ENCODE measurements at regions not wholly inside any gene's neighbourhood (a gene's known extent, or its start where the extent isn't known, plus 50 kb on each side); places are given as distances from the start of the nearest gene placed in this dataset.

DNA sequence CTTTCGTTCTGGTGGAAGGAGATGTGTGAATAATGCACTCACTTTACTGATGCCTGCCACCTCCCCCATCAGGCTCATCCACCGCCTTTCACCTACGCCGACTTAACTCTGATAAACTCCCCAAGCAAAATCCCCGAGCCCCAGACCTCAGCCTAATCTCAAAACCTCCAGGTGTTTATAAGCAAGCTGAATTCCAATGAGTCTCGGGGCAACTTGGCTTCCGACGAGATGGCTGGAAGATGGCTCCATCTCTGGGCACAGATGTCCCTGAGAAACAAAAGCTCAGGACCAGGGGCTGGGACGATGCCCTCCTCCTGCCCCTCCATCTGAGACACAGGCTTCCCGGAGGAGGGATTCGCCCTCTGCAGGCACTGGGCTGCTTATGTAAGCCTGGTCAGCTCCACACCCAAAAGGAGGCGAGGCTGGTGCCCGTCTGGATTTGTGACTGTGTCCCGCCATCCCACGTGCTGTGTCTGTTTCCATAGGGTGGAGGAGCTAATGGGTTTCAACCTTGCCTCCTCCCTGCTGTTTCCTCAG lies 386.4 kb upstream of the TNRC6C start:
- no peak overlapping the region for H3K4me3 ChIP-seq
- H3K79me2 ChIP-seq (ENCODE audit: low read depth) = no peaks in the 10 kb centered on the region
- H3K4me2 ChIP-seq = no peak overlapping the region
- H3K27me3 ChIP-seq (ENCODE audit: insufficient read depth, low read depth) = peaks cover 98% of the 10 kb centered on the region
- H3F3A ChIP-seq (ENCODE audit: insufficient read depth, low read depth) = no peaks in the 10 kb centered on the region
- H3K4me1 ChIP-seq (replicated peaks; ENCODE audit: insufficient read depth) = no peaks in the 10 kb centered on the region
- CTCF ChIA-PET = no interaction called here
- no peak overlapping the region for H2AFZ ChIP-seq
- no peaks in the 10 kb centered on the region for H3K9me2 ChIP-seq (ENCODE audit: insufficient read depth)
- TF ChIP-seq EZH2 (IDR thresholded peaks at IDR 0.05; ENCODE audit: low read depth) = no peak
- TF ChIP-seq, protein P1, sequence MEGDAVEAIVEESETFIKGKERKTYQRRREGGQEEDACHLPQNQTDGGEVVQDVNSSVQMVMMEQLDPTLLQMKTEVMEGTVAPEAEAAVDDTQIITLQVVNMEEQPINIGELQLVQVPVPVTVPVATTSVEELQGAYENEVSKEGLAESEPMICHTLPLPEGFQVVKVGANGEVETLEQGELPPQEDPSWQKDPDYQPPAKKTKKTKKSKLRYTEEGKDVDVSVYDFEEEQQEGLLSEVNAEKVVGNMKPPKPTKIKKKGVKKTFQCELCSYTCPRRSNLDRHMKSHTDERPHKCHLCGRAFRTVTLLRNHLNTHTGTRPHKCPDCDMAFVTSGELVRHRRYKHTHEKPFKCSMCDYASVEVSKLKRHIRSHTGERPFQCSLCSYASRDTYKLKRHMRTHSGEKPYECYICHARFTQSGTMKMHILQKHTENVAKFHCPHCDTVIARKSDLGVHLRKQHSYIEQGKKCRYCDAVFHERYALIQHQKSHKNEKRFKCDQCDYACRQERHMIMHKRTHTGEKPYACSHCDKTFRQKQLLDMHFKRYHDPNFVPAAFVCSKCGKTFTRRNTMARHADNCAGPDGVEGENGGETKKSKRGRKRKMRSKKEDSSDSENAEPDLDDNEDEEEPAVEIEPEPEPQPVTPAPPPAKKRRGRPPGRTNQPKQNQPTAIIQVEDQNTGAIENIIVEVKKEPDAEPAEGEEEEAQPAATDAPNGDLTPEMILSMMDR (conservative IDR thresholded peaks at IDR 0.05) = no peak
- intact Hi-C loops (cut with micrococcal nuclease; ENCODE audit: unreplicated experiment) = no loop called here
- DNase-seq = no peak
- POLR2A ChIA-PET (ENCODE audit: unreplicated experiment) = no interaction called here
- no peaks in the 10 kb centered on the region for H3K36me3 ChIP-seq (ENCODE audit: low read depth)
- no peak overlapping the region for H3K27ac ChIP-seq
- H4K20me1 ChIP-seq (ENCODE audit: insufficient read depth) = no peaks in the 10 kb centered on the region
- no TSS peak for BruUV-seq (replicated peaks)
- H3K9me3 ChIP-seq (ENCODE audit: insufficient read depth, low read depth) = no peaks in the 10 kb centered on the region

- DNase-seq = no peak
- POLR2A ChIA-PET (ENCODE audit: unreplicated experiment) = no interaction called here
- H2AFZ ChIP-seq = no peak overlapping the region
- intact Hi-C loops (cut with micrococcal nuclease; ENCODE audit: unreplicated experiment) = no loop called here
- TF ChIP-seq, protein P1 (conservative IDR thresholded peaks at IDR 0.05) = no peak
- TF ChIP-seq EZH2 (IDR thresholded peaks at IDR 0.05; ENCODE audit: low read depth) = no peak
- peaks cover 98% of the 10 kb centered on the region for H3K27me3 ChIP-seq (ENCODE audit: insufficient read depth, low read depth)
- H3K4me3 ChIP-seq = no peak overlapping the region
- no peak overlapping the region for H3K27ac ChIP-seq
- H3K79me2 ChIP-seq (ENCODE audit: low read depth) = no peaks in the 10 kb centered on the region
- no peaks in the 10 kb centered on the region for H3F3A ChIP-seq (ENCODE audit: insufficient read depth, low read depth)
- CTCF ChIA-PET = no interaction called here
- no peak overlapping the region for H3K4me2 ChIP-seq
- no peaks in the 10 kb centered on the region for H3K4me1 ChIP-seq (replicated peaks; ENCODE audit: insufficient read depth)
- H3K36me3 ChIP-seq (ENCODE audit: low read depth) = no peaks in the 10 kb centered on the region
- BruUV-seq (replicated peaks) = no TSS peak
- H3K9me3 ChIP-seq (ENCODE audit: insufficient read depth, low read depth) = no peaks in the 10 kb centered on the region
- no peaks in the 10 kb centered on the region for H3K9me2 ChIP-seq (ENCODE audit: insufficient read depth)
- no peaks in the 10 kb centered on the region for H4K20me1 ChIP-seq (ENCODE audit: insufficient read depth)
These were observed 385.7 kb upstream of the TNRC6C start for GRCh38 chr17:77572851-77573250.

DNA sequence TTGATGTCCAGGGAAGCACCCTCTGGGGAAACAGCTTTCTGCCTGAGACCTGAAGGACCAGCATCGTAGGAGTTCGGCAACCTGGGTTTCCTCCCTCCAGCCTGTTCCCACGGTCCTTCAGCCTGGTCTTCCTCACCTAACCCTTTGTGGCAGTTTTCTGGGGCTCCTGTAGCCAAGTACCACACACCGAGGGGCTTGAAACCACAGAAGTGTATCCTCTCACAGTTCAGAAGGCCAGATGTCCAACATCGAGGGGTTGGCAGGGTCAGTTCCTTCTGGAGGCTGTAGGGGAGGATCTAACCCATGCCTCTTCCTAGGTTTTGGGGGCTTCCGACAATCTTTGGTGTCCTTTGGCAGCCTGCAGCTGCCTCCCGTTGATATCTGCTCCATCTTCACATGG lies 381.0 kb upstream of the TNRC6C start:
- POLR2A ChIA-PET (ENCODE audit: unreplicated experiment) = no interaction called here

More for the DNA sequence above, 381.0 kb upstream of the TNRC6C start:
- H3K36me3 ChIP-seq (ENCODE audit: low read depth) = no peaks in the 10 kb centered on the region
- H3K27ac ChIP-seq = no peak overlapping the region
- intact Hi-C loops (cut with micrococcal nuclease; ENCODE audit: unreplicated experiment) = no loop called here
- no peaks in the 10 kb centered on the region for H4K20me1 ChIP-seq (ENCODE audit: insufficient read depth)
- DNase-seq = no peak
- H3K4me3 ChIP-seq = no peak overlapping the region
- H3K4me2 ChIP-seq = no peak overlapping the region
- peaks cover 66% of the 10 kb centered on the region for H3K27me3 ChIP-seq (ENCODE audit: insufficient read depth, low read depth)
- no peaks in the 10 kb centered on the region for H3F3A ChIP-seq (ENCODE audit: insufficient read depth, low read depth)
- H2AFZ ChIP-seq = no peak overlapping the region
- no peaks in the 10 kb centered on the region for H3K79me2 ChIP-seq (ENCODE audit: low read depth)
- no peaks in the 10 kb centered on the region for H3K4me1 ChIP-seq (replicated peaks; ENCODE audit: insufficient read depth)
- no peaks in the 10 kb centered on the region for H3K9me3 ChIP-seq (ENCODE audit: insufficient read depth, low read depth)
- TF ChIP-seq, protein P1 (conservative IDR thresholded peaks at IDR 0.05) = no peak
- no peak for TF ChIP-seq EZH2 (IDR thresholded peaks at IDR 0.05; ENCODE audit: low read depth)
- no TSS peak for BruUV-seq (replicated peaks)
- no peaks in the 10 kb centered on the region for H3K9me2 ChIP-seq (ENCODE audit: insufficient read depth)
- CTCF ChIA-PET = no interaction called here
